ENCODE measurements at regions not wholly inside any gene's neighbourhood (a gene's known extent, or its start where the extent isn't known, plus 50 kb on each side); places are given as distances from the start of the nearest gene placed in this dataset.
A peak's percentile ranks its signal among the peaks of the same experiment; 100 is the strongest.

- no peak for DNase-seq
Observed at GRCh38 chr11:127567237-127567932, 566.8 kb upstream of the KIRREL3 start.

- no peak for DNase-seq
Observed at GRCh38 chr11:127564810-127565209, 564.2 kb upstream of the KIRREL3 start.

GRCh38 chr11:127559978-127560377 lies 559.4 kb upstream of the KIRREL3 start:
- DNase-seq, result no peak

DNA sequence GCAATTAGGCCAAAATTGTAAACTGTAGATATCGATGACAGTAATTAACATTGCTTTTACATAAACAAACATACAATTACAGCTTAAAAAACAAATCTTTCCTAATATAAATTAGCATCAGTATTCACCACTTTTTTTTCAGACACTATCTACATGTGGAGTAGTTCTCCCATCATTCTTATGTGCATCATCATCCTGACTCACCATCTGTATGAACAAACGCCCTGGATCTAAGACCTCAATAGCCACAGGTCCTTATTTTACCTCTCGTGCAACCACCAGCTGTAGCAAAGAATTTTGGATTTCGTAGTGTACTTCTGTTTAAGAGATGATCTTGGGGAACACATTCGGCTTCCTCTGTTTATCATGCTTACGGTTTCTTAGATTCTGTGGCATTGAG lies 551.9 kb upstream of the KIRREL3 start:
- no peak for DNase-seq

GRCh38 chr11:127531167-127531566 lies 530.6 kb upstream of the KIRREL3 start:
- DNase-seq, result no peak

- DNase-seq, result no peak
Observed at GRCh38 chr11:127528297-127528696, 527.7 kb upstream of the KIRREL3 start.

DNA sequence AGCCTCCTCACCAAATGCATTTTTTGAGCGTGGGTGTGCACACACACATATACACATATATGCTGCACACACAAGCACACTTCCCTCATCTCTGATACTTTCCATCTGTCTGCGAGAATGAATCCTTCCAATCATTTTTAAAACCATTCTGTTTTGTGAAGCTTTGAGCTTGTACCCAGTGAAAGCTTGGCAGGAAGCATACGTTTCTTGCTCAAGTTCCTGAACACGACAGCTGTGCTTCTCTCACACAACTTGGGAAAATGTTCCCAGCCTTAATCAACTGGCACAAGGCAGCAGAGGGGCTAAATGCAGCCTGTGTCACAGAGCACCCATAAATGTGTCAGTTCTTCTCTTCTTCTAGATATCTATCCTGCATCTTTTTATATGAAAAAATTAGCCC lies 524.0 kb upstream of the KIRREL3 start:
- no peak for DNase-seq

DNA sequence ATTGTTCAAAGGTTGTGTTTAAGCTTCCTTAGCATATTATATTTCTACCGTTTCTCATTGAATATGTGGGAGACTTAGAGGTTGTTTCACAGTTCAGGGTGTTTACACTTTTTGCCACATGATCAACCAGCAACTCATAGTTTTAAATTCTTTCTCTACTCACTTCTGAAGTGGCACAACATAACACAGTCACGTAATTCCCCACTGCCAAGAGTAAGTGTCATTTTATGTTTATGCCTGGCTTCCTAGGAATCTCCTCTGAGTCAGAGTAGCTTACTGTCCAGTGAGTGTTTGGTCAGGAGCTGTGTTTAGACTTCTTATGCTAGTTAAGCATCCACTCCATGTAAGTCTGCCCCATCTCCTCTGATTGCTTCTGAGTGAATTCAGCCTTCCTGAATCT lies 520.8 kb upstream of the KIRREL3 start:
- no peak for DNase-seq

DNA sequence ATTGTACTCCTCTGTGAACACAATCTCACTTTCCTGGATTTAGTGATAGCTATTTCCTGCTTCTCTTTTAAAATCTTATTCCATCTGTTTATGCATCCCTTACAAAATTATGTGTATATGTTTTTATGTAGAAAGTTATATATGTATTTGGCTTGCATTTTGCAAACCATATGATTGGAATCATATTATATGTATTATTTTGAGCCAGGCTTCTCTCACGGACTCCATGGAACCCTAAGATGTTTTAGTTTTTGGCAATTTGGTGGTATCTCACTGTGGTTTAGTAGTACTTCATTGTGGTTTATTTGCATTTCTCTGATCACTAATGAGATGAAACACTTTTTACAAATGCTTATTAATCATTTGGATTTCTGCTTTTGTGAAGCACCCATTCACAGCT lies 507.3 kb upstream of the KIRREL3 start:
- no peak for DNase-seq

GRCh38 chr11:127506647-127507046 lies 506.1 kb upstream of the KIRREL3 start:
- no peak for DNase-seq

- no peak for DNase-seq
Observed at GRCh38 chr11:127506126-127506525, 505.6 kb upstream of the KIRREL3 start.

DNA sequence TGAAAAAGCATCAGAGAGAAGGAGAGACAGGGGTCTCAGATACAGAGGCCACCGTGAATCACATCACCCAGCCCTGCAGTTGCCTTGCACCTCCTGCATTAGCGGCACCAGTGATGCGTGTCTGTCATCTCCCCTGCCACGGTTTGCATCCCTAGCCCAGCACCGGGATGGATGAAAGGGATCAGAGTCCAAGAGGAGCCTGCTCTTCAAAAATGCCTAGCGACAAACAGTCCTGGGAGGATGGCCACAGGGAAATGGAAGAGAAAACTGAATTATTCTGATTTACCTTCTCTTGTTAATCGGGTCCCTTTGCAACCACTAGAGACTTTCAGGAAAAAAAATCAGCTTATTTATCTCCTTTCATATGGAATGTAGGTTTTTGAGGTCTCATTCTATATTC lies 495.6 kb upstream of the KIRREL3 start:
- DNase-seq, result no peak

DNA sequence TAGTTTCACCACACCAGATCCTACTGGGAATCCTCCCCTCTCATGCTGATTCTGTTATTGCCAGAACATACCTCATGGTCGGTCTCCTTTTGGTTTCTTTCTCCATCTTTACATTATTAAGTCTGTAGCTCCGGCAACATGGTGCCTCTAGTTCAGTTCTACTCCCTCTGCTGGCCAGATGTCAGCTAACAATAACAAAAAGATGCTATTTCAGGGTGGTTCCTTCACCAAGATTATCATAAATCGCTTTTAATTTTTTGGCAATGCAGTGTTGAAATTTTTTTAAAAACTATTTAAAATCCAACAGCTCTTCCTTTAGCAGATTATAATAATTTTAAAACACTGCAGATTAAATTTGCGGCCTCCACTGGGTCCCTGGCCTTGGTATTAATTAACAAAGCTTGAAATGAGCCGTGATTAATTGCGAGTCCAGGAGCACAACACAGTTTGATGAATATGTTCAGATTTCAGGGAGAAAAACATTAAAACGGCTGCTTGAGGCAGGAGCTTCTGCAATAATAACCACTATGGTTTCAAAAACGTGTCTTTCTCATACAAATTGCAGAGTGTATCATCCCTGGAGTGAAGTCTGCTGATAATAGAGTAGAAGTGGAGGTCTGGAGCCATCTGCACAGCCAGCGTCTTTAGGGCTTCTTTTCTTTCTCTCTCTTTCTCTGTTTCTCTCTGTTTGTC lies 492.9 kb upstream of the KIRREL3 start:
- peak; percentile 22 for DNase-seq

DNA sequence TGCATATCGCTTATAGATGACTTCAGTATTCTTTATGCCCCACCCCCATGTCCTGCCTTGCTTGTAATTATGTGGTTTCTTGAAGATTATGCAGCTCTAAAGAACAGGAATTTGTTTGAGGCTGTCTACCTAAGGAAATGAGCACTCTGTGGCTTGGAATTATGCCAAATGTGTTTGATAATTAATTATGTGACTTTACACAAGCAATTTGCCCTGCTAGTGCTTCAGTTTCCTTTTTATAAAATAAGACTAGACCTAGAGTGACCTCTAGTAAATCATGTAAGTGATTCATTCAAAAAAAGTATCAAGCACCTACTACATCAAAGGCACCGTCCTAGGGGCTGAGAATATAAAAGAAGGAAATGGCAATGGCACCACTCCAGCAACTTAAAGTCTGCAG lies 491.5 kb upstream of the KIRREL3 start:
- DNase-seq, result no peak

- no peak for DNase-seq
Observed at GRCh38 chr11:127491589-127491988, 491.0 kb upstream of the KIRREL3 start.

DNA sequence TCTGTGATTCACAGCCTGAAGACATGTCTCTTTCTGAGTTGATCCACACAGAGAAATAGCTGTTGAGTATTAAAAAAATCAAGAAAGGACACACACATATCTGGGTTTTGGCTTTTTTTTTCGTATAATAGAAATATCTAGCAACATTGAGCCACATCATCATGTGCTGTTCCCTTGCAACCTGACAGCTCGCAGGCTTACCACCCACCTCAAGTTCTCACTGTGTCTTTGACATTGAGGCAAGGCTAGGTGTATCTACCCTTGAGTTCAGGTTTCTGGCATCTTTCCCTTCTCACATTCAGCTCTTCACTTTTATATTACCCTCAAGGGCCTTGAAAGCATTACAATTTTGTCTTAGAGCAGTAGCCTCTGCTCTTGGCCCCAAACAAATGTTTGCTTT lies 490.3 kb upstream of the KIRREL3 start:
- DNase-seq, result no peak

DNA sequence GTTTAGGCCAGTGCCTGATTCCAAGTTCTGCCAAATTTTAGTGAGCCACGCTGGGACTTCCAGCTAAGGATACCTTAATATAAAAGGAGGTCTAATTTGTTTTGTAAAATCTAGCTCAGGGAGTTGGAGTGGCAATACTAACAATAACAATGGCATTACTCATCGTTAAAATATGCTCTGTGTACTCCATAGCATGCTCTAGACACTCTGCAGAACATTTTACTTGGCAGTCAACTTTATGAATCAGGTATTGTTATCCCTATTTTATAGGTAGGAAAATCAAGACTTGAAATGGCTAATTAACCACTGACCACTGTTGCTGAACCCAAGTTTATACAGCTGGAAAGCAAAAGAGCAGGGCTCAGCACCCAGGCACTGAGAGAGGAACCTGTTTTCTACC lies 485.0 kb upstream of the KIRREL3 start:
- no peak for DNase-seq

- DNase-seq, result no peak
Observed at GRCh38 chr11:127481391-127481790, 480.8 kb upstream of the KIRREL3 start.

DNA sequence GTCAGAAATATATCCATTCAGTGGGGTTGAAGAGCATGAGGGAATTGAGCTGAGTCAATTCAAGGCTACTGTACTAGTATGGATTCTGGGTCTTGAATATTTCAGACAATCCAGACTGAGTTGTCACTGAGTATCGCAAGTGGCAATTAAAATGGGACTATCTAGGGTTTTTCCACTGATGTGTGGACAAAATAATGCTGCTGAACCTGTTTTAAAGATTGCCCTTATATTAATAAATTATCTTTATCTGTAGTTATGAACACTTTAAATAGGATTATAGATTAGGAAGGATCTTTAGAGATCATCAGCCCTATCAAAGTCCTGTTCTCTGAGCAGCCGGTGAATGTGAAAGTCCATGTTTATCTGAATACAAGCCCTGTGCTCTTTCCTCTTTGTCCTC lies 478.3 kb upstream of the KIRREL3 start:
- DNase-seq, result no peak

DNA sequence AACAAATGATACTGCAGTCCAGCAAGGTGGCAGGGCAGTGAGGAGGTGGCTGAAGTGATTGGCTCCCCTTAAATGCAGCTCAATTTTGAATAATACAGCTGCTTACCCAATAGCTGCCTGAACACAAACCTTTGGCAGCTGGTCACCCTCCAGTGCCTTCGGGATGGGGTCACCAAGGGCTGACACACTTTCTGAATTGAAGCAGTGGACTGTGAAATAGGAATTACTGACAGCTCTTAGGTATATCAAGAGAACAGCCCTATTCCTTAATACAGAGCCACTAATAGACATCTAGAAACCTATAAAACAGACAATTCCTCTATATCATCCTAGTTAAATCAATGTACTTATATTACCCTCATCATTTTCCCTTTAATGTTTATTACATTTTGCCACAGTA lies 474.2 kb upstream of the KIRREL3 start:
- DNase-seq, result no peak

DNA sequence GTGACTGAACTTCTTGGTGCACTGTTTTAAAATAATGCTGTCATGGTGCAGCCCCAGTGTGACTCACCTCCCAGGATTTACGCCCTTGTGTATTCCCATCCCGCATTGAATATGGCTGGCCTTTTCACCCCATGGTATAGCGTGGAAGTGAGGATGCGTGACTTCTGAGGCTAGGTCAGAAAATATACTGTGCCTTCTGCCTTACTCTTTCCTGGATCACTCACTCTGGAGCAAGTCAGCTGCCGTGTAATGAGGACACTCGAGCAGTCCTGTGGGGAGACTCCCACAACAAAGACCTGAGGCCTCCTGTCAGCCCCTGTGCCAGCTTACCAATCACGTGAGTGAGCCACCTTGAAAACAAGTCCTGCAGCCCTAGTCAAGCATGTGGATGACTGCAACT lies 471.9 kb upstream of the KIRREL3 start:
- no peak for DNase-seq

DNA sequence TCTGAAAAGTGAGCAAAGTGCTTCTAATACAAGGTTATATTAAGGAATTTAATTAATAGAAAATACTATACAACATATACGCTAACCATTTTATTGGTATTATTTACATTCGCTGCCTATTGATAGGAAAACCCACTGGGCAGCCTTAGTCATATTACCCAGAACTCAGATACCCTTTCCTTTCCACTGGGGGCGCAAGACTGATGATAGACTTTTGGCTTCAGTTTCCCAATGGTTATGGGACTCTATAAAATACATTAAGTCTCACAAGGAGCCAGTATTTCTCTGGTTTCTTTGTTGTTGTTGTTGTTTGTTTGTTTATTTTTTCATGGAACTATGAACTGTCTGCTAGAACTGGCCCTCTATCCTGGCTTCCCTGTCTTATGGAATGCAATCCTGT lies 471.1 kb upstream of the KIRREL3 start:
- DNase-seq, result no peak

GRCh38 chr11:127470306-127470884 lies 469.8 kb upstream of the KIRREL3 start:
- DNase-seq, result no peak

- no peak for DNase-seq
Observed at GRCh38 chr11:127464325-127464724, 463.8 kb upstream of the KIRREL3 start.

- no peak for DNase-seq
Observed at GRCh38 chr11:127462065-127462344, 461.4 kb upstream of the KIRREL3 start.
